ENCODE measurements at regions not wholly inside any gene's neighbourhood (a gene's known extent, or its start where the extent isn't known, plus 50 kb on each side); places are given as distances from the start of the nearest gene placed in this dataset.

DNA sequence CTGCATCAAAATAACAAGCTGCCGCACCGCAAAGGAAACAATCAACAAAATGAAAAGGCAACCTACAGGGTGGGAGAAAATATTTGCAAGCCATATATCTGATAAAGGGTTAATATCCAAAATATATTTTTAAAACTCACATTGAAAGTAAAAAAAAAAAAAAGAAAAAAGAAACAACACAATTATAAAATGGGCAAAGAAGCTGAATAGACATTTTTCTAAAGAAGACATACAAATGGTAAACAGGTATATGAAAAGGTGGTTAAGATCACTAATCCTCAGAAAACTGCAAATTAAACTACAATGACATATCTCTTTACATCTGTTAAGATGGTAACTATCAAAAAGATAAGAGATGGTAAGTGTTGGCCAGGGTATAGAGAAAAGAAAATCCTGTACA is 105.4 kb upstream of the LY86 start:
- TF ChIP-seq POLR2A (IDR thresholded peaks at IDR 0.05) (no peak), EP300 (IDR thresholded peaks at IDR 0.05) (no peak), POLR2AphosphoS5 (IDR thresholded peaks at IDR 0.05) (no peak), CTCF (IDR thresholded peaks at IDR 0.05) (no peak)
- Histone ChIP-seq H3K36me3 (no peaks in the 10 kb centered on the region), H3K27ac (no peak overlapping the region), H3K27me3 (no peaks in the 10 kb centered on the region), H3K4me1 (no peaks in the 10 kb centered on the region), H3K9me3 (peaks cover 6% of the 10 kb centered on the region), H3K4me3 (no peak overlapping the region)
- DNase-seq (ENCODE audit: low spot score in 2 of 2), result no peak
- WGBS, result 67% methylated on average over 2 of the region's 2 CpGs

DNA sequence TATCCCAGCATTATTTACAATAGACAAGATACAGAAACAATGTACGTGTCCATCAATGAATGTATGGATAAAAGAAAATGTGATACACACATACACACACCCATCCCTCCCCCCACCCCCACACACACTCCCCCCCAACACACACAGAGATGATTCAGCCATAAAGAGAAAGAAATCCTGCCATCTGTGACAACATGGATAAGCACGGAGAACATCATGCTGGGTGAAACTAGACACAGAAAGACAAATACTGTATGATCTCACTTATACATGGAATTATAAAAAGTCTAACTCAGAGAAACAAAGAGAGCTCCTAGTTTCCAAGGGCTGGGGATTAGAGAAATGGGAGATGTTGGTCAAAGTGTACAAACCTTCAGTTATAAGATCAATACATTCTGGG is 104.8 kb upstream of the LY86 start:
- peaks cover 6% of the 10 kb centered on the region for H3K9me3 ChIP-seq
- WGBS, result 77% methylated on average over 2 of the region's 2 CpGs
- no peaks in the 10 kb centered on the region for H3K27me3 ChIP-seq
- TF ChIP-seq POLR2AphosphoS5 (IDR thresholded peaks at IDR 0.05) (no peak), EP300 (IDR thresholded peaks at IDR 0.05) (no peak), CTCF (IDR thresholded peaks at IDR 0.05) (no peak), POLR2A (IDR thresholded peaks at IDR 0.05) (no peak)
- H3K4me3 ChIP-seq, result no peak overlapping the region
- no peaks in the 10 kb centered on the region for H3K36me3 ChIP-seq
- H3K4me1 ChIP-seq, result no peaks in the 10 kb centered on the region
- no peak for DNase-seq (ENCODE audit: low spot score in 2 of 2)
- H3K27ac ChIP-seq, result no peak overlapping the region

DNA sequence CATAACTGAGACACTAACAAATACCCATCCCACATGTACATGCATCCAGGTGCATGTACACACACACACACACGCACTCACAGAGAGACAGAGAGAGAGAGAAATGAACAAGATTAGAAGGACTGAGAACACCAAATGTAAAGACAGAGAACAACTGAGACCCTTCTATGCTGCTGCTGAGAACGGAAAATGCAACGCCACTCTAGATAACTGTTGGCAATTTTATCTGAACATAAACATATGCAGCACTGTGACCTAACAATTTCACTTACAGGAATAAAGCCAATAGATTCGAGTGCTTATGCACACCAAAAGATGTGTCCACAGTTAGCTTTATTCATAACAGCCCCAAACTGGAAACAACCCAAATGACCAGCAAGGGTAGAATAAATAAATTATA is 103.8 kb upstream of the LY86 start:
- TF ChIP-seq CTCF (IDR thresholded peaks at IDR 0.05), result no peak
- no peak for TF ChIP-seq POLR2A (IDR thresholded peaks at IDR 0.05)
- no peak for TF ChIP-seq EP300 (IDR thresholded peaks at IDR 0.05)
- no peak for TF ChIP-seq POLR2AphosphoS5 (IDR thresholded peaks at IDR 0.05)
- Histone ChIP-seq H3K36me3 (no peaks in the 10 kb centered on the region), H3K4me3 (no peak overlapping the region), H3K27me3 (no peaks in the 10 kb centered on the region), H3K9me3 (peaks cover 6% of the 10 kb centered on the region), H3K27ac (no peak overlapping the region), H3K4me1 (no peaks in the 10 kb centered on the region)
- WGBS, result 85% methylated on average over 4 of the region's 4 CpGs
- DNase-seq (ENCODE audit: low spot score in 2 of 2), result no peak

DNA sequence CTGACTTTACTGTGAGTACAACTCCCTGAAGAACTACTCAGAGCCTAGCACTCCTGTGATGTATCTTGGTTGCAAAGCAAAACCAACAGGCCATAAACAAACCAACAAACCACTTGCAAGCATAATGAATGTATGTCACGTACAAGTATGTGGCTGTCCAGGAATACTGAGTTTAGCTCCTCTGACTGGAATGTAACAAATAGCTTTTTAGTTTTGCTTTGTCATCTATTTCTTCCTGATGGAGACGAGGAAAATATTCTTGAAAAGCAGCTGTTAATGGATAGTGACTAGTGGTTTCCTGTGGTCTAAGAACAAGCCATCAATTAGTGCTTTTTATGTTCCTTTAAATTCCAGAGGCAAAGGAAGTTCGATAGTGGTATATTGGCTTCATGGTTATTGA is 101.9 kb upstream of the LY86 start:
- no peak overlapping the region for H3K27ac ChIP-seq
- no peak for DNase-seq (ENCODE audit: low spot score in 2 of 2)
- no peaks in the 10 kb centered on the region for H3K36me3 ChIP-seq
- TF ChIP-seq EP300 (IDR thresholded peaks at IDR 0.05), result no peak
- TF ChIP-seq POLR2A (IDR thresholded peaks at IDR 0.05), result no peak
- TF ChIP-seq POLR2AphosphoS5 (IDR thresholded peaks at IDR 0.05), result no peak
- no peak for TF ChIP-seq CTCF (IDR thresholded peaks at IDR 0.05)
- H3K9me3 ChIP-seq, result peaks cover 6% of the 10 kb centered on the region
- H3K27me3 ChIP-seq, result no peaks in the 10 kb centered on the region
- WGBS, result 57% methylated on average over 3 of the region's 3 CpGs
- H3K4me1 ChIP-seq, result no peaks in the 10 kb centered on the region
- no peak overlapping the region for H3K4me3 ChIP-seq

DNA sequence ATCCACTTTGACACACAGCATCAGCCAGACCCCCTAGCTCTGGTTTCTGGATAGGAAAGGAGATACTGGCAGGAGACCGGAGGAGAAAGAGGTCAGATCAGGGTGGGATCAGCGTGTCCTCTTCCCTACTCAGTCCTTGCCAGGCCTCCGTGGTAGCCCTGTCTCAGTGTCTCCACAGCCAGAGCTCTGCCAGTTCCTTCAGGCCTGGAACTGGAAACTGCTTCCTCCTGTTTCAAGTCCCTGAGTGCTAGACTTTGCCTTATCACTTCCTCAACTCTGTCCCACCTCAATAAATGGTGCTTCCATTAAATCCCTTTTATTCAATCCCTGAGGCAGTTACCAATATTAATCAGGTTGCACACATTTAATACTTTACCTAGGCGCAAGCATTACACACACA is 96.8 kb upstream of the LY86 start:
- H3K36me3 ChIP-seq, result no peaks in the 10 kb centered on the region
- DNase-seq (ENCODE audit: low spot score in 2 of 2), result no peak

More for the DNA sequence above, 96.8 kb upstream of the LY86 start:
- TF ChIP-seq CTCF (IDR thresholded peaks at IDR 0.05) (no peak), EP300 (IDR thresholded peaks at IDR 0.05) (no peak), POLR2A (IDR thresholded peaks at IDR 0.05) (no peak), POLR2AphosphoS5 (IDR thresholded peaks at IDR 0.05) (no peak)
- Histone ChIP-seq H3K9me3 (no peaks in the 10 kb centered on the region), H3K27ac (no peak overlapping the region), H3K27me3 (no peaks in the 10 kb centered on the region), H3K4me3 (no peak overlapping the region), H3K4me1 (no peaks in the 10 kb centered on the region)
- 83% methylated on average over 4 of the region's 4 CpGs for WGBS
